ENCODE measurements at regions not wholly inside any gene's neighbourhood (a gene's known extent, or its start where the extent isn't known, plus 50 kb on each side); places are given as distances from the start of the nearest gene placed in this dataset.

DNA sequence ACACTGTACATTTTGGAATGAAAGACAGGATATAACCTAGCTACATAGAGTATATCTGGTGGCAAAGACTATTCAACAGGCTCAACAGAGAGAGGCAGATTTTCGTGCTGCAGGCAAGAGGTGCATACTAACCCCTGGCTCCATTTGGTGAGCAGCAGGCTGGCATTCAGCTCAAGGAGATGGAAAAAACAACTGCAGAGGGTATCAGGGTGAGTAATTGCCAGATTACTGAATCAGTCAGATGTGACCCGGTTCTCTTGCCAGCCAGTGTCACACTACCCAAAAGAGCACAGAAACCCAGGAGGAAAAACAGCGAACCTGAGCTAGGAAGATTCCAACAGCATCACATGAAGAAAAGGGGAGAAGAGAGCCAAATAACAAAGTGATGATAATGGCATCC, 130.4 kb upstream of the PRLR start:
- TF ChIP-seq, protein P1, sequence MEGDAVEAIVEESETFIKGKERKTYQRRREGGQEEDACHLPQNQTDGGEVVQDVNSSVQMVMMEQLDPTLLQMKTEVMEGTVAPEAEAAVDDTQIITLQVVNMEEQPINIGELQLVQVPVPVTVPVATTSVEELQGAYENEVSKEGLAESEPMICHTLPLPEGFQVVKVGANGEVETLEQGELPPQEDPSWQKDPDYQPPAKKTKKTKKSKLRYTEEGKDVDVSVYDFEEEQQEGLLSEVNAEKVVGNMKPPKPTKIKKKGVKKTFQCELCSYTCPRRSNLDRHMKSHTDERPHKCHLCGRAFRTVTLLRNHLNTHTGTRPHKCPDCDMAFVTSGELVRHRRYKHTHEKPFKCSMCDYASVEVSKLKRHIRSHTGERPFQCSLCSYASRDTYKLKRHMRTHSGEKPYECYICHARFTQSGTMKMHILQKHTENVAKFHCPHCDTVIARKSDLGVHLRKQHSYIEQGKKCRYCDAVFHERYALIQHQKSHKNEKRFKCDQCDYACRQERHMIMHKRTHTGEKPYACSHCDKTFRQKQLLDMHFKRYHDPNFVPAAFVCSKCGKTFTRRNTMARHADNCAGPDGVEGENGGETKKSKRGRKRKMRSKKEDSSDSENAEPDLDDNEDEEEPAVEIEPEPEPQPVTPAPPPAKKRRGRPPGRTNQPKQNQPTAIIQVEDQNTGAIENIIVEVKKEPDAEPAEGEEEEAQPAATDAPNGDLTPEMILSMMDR (conservative IDR thresholded peaks at IDR 0.05; ENCODE audit: low read depth, low read length) = no peak
- H3K4me3 ChIP-seq (ENCODE audit: low read length) = no peak overlapping the region
- DNase-seq (ENCODE audit: low read depth) = no peak

DNA sequence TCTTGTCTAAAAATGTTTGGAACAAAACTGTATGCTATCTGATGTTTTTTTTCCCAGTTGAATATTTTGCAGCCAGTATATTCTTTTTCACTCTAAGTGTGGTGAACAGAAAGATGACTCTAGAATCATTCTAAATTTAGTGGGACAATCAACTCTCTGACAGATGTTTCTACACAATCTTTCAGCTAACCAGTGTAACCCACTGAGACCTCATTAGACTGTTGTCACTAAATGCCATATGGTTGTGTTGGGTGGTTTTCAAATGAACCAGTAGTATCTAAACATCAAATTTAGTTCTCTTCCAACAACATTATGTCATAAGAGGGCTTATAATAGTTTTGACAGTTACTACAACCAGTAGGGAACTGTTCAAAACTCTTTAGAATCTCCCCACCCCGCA, 129.6 kb upstream of the PRLR start:
- no peak overlapping the region for H3K4me3 ChIP-seq (ENCODE audit: low read length)
- TF ChIP-seq, protein P1 (conservative IDR thresholded peaks at IDR 0.05; ENCODE audit: low read depth, low read length) = no peak
- no peak for DNase-seq (ENCODE audit: low read depth)

DNA sequence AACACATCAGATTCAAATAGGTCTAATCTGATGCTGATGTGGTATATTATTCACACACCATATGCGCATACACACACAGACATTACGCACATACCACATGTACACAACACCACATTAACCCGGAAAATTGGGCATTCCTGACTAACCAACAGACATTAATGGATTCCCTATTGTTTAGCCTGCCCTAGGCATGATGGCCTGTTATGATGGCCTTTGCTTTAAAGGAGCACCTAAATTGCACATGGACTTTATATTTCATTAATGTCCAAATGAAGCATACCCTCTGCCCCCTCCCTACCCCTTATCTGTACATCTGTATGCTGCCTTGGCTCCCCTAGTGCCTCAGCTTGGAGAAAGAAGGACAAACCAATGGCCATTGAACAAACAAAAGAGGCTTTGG, 127.7 kb upstream of the PRLR start:
- TF ChIP-seq, protein P1 (conservative IDR thresholded peaks at IDR 0.05; ENCODE audit: low read depth, low read length) = no peak
- no peak for DNase-seq (ENCODE audit: low read depth)
- no peak overlapping the region for H3K4me3 ChIP-seq (ENCODE audit: low read length)

DNA sequence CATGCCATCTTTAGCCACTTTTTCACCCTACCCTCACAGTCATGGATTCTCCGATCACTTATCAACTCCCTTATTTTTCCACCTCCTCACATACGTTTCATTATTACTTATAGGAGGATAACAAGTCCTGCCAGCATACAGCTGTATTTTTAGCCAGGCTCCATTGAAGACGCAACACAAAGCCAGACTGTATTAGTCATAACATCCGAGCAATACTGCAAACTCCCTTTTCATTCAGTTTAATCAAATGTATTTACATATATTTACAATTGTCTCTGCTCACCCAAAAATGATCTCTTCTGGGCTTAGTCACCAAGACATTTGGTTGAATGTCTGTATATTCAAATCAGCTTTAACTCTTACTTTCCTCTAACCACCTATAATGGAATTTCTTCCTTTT, 126.4 kb upstream of the PRLR start:
- H3K4me3 ChIP-seq (ENCODE audit: low read length) = no peak overlapping the region
- DNase-seq (ENCODE audit: low read depth) = no peak
- TF ChIP-seq, protein P1 (conservative IDR thresholded peaks at IDR 0.05; ENCODE audit: low read depth, low read length) = no peak

DNA sequence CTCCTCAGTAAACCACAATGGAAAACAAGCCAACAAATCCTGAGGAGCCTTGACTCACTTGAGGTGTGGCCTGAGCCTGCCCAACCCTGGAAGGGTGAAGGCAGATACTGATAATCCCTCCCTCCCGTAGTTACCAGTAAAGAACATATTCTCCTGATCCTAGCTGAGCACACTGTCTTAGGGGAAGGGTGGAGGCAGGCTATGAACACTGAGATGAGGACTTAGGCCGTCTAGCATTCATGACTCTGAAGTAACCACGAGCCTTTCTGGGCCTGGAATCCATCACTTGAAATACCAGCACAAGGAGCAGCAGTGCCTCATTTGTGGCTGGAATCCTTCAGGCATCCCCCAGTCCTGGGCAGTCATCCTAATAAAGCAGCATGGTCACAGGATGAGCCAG, 124.5 kb upstream of the PRLR start:
- no peak for DNase-seq (ENCODE audit: low read depth)
- no peak overlapping the region for H3K4me3 ChIP-seq (ENCODE audit: low read length)
- TF ChIP-seq, protein P1 (conservative IDR thresholded peaks at IDR 0.05; ENCODE audit: low read depth, low read length) = no peak

DNA sequence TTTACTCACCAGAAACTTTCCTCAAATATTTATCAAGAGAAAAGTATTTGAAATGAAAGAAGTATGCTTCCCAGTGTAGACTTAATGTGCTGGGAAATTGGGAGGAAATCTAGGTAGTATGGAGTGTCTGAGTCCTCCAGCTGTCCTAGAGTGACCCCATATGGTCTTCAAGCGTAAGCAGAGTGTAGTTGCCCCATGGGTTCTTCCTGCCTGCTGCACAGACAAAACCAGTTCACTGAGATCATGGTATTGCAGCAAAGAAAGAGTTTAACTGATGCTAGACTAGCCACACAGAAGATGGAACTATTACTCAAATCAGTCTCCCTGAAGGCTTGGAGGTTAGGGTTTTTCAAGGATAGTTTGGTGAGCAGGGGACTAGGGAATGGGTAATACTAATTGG, 114.9 kb upstream of the PRLR start:
- H3K4me3 ChIP-seq (ENCODE audit: low read length) = no peak overlapping the region
- TF ChIP-seq, protein P1 (conservative IDR thresholded peaks at IDR 0.05; ENCODE audit: low read depth, low read length) = no peak
- DNase-seq (ENCODE audit: low read depth) = no peak

DNA sequence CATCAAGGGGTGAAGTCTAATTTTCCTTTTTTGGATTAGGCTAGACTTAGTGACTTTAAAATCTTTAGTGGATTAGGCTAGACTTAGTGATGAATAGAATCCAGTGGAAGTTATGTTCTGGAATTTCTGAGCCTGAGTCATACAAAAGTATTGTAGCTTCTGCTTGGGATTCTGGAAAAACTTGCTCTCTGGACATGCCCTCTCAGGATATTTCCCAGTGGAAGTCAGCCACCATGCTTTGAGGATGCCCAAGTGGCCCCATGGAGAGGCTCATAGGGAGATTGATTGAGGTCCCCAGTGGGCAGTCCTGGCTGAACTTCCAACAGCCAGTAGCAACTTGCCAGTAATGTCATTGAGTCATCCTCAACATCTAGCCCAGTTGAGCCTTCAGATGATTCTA, 112.4 kb upstream of the PRLR start:
- no peak overlapping the region for H3K4me3 ChIP-seq (ENCODE audit: low read length)
- no peak for DNase-seq (ENCODE audit: low read depth)
- TF ChIP-seq, protein P1 (conservative IDR thresholded peaks at IDR 0.05; ENCODE audit: low read depth, low read length) = no peak
